Stimulated activated CD4-positive, alpha-beta T cell treated with anti-CD3 and anti-CD28 coated beads, Interleukin-4, amount 100 ng/mL, for 4 hours (primary cell): ENCODE measurements at regions not wholly inside any gene's neighbourhood (a gene's known extent, or its start where the extent isn't known, plus 50 kb on each side); places are given as distances from the start of the nearest gene placed in this dataset.
"Not testable (repeated sequence)": the region's sequence is repeated elsewhere in the genome, so short reads cannot be mapped to it uniquely, and the experiment has no call there.

ENCODE experiments used
- DNase-seq, 2 experiments: peaks; one replicate each; pipeline ENCODE4 v3.0.0-alpha.2; 2020

GRCh38 chr7:149995369-149996026 is 121.7 kb downstream of the ATP6V0E2 start:
- not testable (repeated sequence) for DNase-seq

DNA sequence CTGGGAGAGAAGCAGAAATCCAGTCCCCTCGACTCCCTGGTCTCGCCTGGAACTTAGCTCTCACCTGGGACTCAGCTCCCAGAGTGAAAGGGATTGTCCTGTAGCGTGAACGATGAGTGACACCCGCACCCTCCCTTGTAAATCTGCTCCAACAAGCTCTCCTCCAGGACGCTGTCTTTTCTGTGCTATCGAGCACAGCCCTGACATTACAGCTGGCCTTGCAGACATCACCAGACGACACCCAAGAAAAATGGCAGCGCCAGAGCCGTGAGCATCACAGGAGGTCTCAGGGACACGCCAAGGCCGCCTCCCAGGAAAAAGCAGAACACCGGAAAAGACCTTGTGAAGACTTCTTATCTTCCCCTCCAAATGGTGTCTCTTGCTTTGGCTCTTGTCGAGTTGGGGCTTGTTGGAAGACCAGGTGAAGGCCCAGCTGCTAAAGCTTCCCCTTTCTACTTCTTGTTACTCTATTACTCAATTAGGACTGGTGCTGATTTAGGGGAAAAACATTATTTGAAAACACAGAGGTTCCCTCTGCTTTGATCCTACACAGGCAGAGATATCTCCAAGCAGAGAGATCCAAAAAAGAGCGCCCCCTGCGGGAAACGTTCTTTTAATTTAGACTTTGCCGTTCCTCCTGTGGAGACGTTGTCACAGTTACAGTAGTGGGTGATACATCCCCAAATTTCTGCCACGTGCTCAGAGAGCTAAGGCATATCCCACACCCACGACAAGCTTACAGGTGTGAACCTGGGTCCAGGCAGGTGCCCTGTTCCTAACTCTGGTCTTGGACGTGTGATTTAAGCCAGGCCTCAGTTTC is 127.2 kb downstream of the ATP6V0E2 start:
- DNase-seq: peak in 1 of 2 experiments; percentile 2

- no peak for DNase-seq
Measured at GRCh38 chr7:150003304-150003810, 129.6 kb downstream of the ATP6V0E2 start.

- DNase-seq: not testable (repeated sequence)
Measured at GRCh38 chr7:150003973-150004372, 130.2 kb downstream of the ATP6V0E2 start.

DNA sequence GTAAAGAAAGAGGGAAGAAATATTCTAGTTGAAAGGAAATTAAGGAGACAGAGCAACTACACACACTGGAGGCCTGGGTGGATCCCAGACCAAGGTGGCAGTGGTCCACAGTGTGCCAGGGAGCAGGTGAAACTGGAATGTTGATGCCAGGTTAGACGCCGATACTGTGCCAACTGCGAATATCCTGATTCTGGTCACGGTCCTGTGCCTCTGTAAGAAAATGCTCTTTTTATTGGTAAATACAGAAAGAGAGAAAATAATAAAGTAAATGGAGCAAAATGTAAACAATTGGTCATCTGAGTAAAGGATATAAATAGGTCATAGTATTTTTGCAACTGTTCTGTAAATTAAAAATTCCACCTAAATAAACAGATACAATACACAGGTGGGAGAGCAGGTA is 131.1 kb downstream of the ATP6V0E2 start:
- DNase-seq: not testable (repeated sequence)

DNA sequence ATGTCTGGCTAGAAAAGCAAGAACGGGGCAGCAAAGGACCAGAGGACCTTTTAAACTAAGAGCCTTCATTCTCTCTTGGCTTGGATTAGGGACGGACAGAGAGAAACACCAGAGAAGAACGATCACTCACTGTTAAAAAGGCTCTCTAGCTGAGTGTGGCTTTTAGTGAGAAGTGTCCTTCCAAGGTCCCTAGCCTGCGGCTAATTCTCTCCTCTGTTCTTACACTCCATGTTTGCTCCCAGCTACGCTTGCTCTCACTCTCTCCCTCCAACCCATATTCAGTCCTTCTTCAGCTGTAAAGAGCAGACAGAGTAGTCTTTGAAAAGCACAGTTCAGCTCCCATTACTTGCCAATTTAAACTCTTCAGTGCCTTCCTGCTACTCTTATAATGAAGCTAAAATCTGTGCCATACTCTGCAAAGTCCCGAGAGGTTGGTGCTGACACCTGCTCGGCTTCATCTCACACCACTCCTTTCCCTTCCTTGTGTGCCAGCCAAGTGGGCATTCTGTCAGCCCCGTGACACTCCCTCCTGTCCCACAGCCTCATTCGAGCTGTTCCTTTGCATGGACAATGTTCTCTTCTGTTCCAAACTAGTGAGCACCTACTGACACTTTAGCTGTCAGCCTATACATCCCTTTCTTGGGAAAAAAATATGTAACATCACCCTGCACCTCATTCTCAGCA is 136.0 kb downstream of the ATP6V0E2 start:
- DNase-seq: not testable (repeated sequence)

- not testable (repeated sequence) for DNase-seq
Measured at GRCh38 chr7:150016651-150017189, 143.0 kb downstream of the ATP6V0E2 start.

DNA sequence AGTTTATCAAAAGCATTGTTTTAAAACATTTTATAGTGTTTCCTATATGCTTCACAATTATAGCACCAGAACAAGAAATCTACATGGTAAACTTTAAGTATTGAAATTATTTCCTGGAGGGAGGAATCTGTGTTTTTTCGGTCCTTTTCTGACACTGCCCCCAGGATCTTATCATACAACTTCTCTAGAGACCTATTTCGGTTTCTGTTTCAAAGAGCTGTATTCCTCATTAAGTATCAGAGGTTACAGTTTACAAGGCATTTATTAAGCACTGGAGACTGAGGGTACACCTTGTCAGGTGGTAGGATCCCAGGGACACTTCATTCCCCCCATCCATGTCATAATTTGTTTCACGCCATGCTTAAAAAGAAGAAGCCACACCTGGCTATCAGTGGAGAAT is 146.4 kb downstream of the ATP6V0E2 start:
- not testable (repeated sequence) for DNase-seq

- DNase-seq: not testable (repeated sequence)
Measured at GRCh38 chr7:150024550-150025490, 151.1 kb downstream of the ATP6V0E2 start.

DNA sequence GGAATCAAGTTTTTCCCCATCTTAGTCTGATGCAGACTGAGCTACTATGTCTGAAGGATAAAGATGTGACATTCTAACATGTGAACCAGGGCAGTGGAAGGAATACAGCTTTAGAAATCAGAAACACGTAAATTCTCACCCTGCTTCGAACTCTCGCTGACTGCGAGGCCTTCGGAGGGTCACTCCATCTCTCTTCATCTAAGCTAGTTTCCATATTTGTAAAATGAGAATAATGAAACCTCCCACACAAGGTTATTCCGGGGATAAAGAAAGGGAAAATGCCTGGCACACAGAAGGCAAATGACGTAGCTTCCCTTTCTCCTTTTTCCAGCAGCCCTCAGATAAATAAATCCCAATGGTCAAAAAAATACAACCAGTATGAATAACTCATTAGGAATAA is 152.0 kb downstream of the ATP6V0E2 start:
- DNase-seq: not testable (repeated sequence)

- DNase-seq: not testable (repeated sequence)
Measured at GRCh38 chr7:150028344-150029012, 154.7 kb downstream of the ATP6V0E2 start.

GRCh38 chr7:150029013-150029389 is 155.2 kb downstream of the ATP6V0E2 start:
- not testable (repeated sequence) for DNase-seq

- not testable (repeated sequence) for DNase-seq
Measured at GRCh38 chr7:150031733-150032132, 158.0 kb downstream of the ATP6V0E2 start.

GRCh38 chr7:150033711-150034110 is 159.9 kb downstream of the ATP6V0E2 start:
- DNase-seq: not testable (repeated sequence)

- not testable (repeated sequence) for DNase-seq
Measured at GRCh38 chr7:150035769-150036168, 162.0 kb downstream of the ATP6V0E2 start.

DNA sequence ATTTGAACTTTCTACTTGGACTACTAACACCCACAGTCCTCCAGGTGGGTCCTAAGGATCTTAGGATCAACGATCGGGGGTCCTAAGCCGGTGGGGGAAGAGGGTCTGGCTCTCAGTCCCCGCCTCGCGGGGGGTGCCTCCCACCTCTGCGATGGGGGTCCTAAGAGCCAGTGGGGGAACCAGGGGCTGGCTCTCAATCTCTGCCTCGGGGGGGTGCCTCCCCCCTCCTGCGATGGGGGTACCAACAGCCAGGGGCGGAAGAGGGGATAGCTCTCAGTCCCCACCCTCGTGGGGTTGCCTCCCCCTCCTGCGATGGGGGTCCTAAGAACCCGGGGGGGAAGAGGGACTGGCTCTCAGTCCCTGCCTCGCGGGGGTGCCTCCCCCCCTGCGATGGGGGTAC is 165.3 kb downstream of the ATP6V0E2 start:
- DNase-seq: not testable (repeated sequence)

DNA sequence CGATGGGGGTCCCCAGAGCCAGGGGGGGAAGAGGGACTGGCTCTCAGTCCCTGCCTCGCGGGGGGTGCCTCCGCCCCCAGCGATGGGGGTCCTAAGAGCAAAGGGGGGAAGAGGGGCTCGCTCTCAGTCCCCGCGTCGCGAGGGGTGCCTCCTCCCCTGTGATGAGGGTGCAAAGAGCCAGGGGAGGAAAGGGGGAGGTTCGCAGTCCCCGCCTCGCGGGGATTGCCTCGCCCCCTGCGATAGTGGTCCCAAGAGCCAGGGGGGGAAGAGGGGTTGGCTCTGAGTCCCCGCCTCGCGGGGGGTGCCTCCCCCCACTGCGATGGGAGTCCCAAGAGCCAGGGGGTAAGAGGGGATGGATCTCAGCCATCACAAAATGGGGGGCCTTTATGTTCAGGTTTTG is 168.5 kb downstream of the ATP6V0E2 start:
- not testable (repeated sequence) for DNase-seq

GRCh38 chr7:150044771-150045170 is 171.0 kb downstream of the ATP6V0E2 start:
- DNase-seq: not testable (repeated sequence)

DNA sequence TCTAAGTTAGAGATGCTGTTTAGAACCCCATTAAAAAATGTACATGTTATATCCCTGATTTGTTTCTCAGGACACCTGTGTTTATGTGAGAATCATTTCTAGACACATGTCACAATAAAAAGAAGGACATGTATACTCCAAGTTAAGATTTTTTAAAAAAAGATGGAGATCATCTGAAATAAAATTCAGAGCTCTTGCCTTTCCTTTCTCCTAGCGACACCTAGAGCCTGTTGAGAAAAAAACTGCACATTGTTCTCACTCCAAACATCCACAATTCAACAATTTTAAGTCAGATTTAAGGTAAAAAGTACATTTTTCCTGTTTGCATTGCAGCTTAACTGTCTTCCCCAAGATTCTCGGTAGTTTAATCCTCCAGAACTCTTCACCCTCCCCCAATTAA is 171.8 kb downstream of the ATP6V0E2 start:
- DNase-seq: not testable (repeated sequence)

DNA sequence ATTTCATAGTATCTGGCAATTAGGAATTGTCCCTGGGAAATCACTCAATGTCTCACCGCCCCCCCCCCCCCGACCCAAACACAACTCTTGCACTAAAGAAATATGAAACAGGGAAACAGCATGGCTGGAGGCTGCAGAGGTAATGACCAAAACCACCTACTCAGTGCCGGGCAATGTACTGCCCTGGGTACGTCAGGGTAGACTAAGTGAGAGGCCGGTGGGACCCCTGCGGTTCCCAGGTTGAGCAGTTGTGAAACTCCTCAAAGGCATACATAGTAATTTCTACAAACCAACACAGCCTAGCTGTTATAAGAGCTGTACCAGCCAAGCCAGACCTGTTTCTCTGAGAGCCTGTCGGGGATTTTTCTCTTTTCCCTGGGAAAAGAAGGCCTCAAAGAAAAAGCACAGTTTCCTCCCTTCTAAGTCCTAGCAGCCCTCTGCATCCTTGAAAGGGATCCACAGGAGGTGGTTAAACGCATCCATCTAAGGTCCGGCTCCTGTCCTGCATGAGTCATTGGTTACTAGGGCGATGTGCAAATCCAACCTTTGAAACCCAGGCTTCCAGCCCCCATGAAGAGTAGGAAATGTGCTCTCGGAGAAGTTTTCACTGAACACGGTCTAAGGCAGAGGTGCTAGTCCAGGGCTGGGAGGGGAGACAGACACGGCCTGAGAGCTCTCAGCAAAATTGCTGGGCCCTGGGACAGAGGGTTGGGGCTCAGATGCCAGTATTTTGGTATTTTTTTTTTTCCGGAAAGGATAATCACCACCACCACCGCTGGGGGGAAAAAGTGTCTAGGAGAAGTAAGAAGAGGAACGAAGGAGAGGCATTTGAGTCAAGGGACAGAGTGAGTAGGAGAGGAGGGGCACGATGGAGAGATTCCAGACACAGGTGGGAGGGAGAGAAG is 172.8 kb downstream of the ATP6V0E2 start:
- not testable (repeated sequence) for DNase-seq
